Activated CD8-positive, alpha-beta T cell treated with anti-CD3 and anti-CD28 coated beads for 36 hours (primary cell): ENCODE measurements at regions not wholly inside any gene's neighbourhood (a gene's known extent, or its start where the extent isn't known, plus 50 kb on each side); places are given as distances from the start of the nearest gene placed in this dataset.

Source experiments
- ATAC-seq: fragments of 200-7000 bp; cut with Tn5 transposase; one replicate; pipeline ENCODE4 v1.10.0; 2021; ENCODE audit warnings: mild to moderate bottlenecking, moderate library complexity
- CTCF ChIA-PET: fragments of 350-600 bp; sonication (Branson Sonifier 250); formaldehyde crosslinking; loops from one replicate; lab custom pipeline; 2021; ENCODE audit warnings: antibody characterized with exemption; lab: Charles Lee
- POLR2A ChIA-PET: fragments of 350-600 bp; sonication (Branson Sonifier 250); formaldehyde crosslinking; loops from one replicate; lab custom pipeline; 2021; ENCODE audit warnings: antibody characterized with exemption; lab: Charles Lee
- DNase-seq: peaks from one replicate; pipeline ENCODE4 v3.0.0-alpha.2; 2020
- H3K27ac Mint-ChIP-seq: one replicate; pipeline ENCODE4 v1.8.0; 2021; ENCODE audit warnings: mild to moderate bottlenecking, mixed read lengths
- H3K27me3 Mint-ChIP-seq: one replicate; pipeline ENCODE4 v1.8.0; 2021; ENCODE audit warnings: mixed read lengths
- H3K36me3 Mint-ChIP-seq: one replicate; pipeline ENCODE4 v1.8.0; 2021; ENCODE audit warnings: low read depth, mixed read lengths
- H3K4me1 Mint-ChIP-seq: one replicate; pipeline ENCODE4 v1.8.0; 2021; ENCODE audit warnings: low read depth, mixed read lengths
- H3K4me3 Mint-ChIP-seq: one replicate; pipeline ENCODE4 v1.8.0; 2021; ENCODE audit warnings: mild to moderate bottlenecking, moderate library complexity, mixed read lengths
- H3K9me3 Mint-ChIP-seq: one replicate; pipeline ENCODE4 v1.8.0; 2021; ENCODE audit warnings: mixed read lengths
- CTCF ChIP-seq: fragments of 200-600 bp; IDR thresholded peaks from one replicate; pipeline ENCODE4 v1.8.0; 2022; ENCODE audit warnings: antibody characterized with exemption, mild to moderate bottlenecking
- intact Hi-C: fragments of 100-400 bp; cut with micrococcal nuclease; formaldehyde crosslinking; loops from one replicate; pipeline ENCODE4 v1.10.0; 2022

GRCh38 chr4:106481801-106482200 is 113.2 kb upstream of the GIMD1 start:
- Mint-ChIP-seq H3K9me3 (peaks cover 2% of the 10 kb centered on the region), H3K36me3 (no peaks in the 10 kb centered on the region), H3K4me3 (no peak overlapping the region), H3K27me3 (peaks cover 2% of the 10 kb centered on the region), H3K27ac (no peak overlapping the region), H3K4me1 (no peaks in the 10 kb centered on the region)
- intact Hi-C loops: no loop called here
- DNase-seq (no peak), ATAC-seq (no peak)
- ChIA-PET POLR2A (interaction anchor here (0.5 kb wide), 1 partner anchor 435 kb away, joined by 3 read pairs; no protein-coding TSS in a partner anchor), CTCF (no interaction called here)
- TF ChIP-seq CTCF: no peak

- Mint-ChIP-seq H3K9me3 (peaks cover 2% of the 10 kb centered on the region), H3K27me3 (no peaks in the 10 kb centered on the region), H3K27ac (no peak overlapping the region), H3K36me3 (no peaks in the 10 kb centered on the region), H3K4me1 (no peaks in the 10 kb centered on the region), H3K4me3 (no peak overlapping the region)
- DNase-seq (no peak), ATAC-seq (no peak)
- POLR2A ChIA-PET: no interaction called here
- CTCF ChIA-PET: no interaction called here
- no peak for TF ChIP-seq CTCF
- intact Hi-C loops: no loop called here
Measured at GRCh38 chr4:106478152-106478551, 109.6 kb upstream of the GIMD1 start.

GRCh38 chr4:106476741-106477140 is 108.2 kb upstream of the GIMD1 start:
- intact Hi-C loops: no loop called here
- no peaks in the 10 kb centered on the region for H3K4me1 Mint-ChIP-seq
- no peak overlapping the region for H3K4me3 Mint-ChIP-seq
- no peaks in the 10 kb centered on the region for H3K36me3 Mint-ChIP-seq
- ATAC-seq: no peak
- no peaks in the 10 kb centered on the region for H3K9me3 Mint-ChIP-seq
- H3K27ac Mint-ChIP-seq: no peak overlapping the region
- POLR2A ChIA-PET: no interaction called here
- CTCF ChIA-PET: no interaction called here
- no peak for TF ChIP-seq CTCF
- H3K27me3 Mint-ChIP-seq: no peaks in the 10 kb centered on the region
- no peak for DNase-seq

- H3K4me1 Mint-ChIP-seq: no peaks in the 10 kb centered on the region
- H3K27me3 Mint-ChIP-seq: no peaks in the 10 kb centered on the region
- no peaks in the 10 kb centered on the region for H3K36me3 Mint-ChIP-seq
- H3K9me3 Mint-ChIP-seq: no peaks in the 10 kb centered on the region
- intact Hi-C loops: no loop called here
- TF ChIP-seq CTCF: no peak
- ATAC-seq (no peak), DNase-seq (peak; percentile 7)
- H3K27ac Mint-ChIP-seq: no peak overlapping the region
- POLR2A ChIA-PET: no interaction called here
- H3K4me3 Mint-ChIP-seq: no peak overlapping the region
- CTCF ChIA-PET: no interaction called here
Measured at GRCh38 chr4:106473515-106473914, 104.9 kb upstream of the GIMD1 start.

- Mint-ChIP-seq H3K27ac (no peak overlapping the region), H3K9me3 (peaks cover 1% of the 10 kb centered on the region), H3K27me3 (no peaks in the 10 kb centered on the region), H3K4me1 (no peaks in the 10 kb centered on the region), H3K36me3 (no peaks in the 10 kb centered on the region), H3K4me3 (no peak overlapping the region)
- TF ChIP-seq CTCF: no peak
- no peak for DNase-seq
- ChIA-PET CTCF (no interaction called here), POLR2A (no interaction called here)
- intact Hi-C loops: no loop called here
- no peak for ATAC-seq
Measured at GRCh38 chr4:106471151-106471550, 102.6 kb upstream of the GIMD1 start.
